HUES64 (cell line): ENCODE measurements at regions not wholly inside any gene's neighbourhood (a gene's known extent, or its start where the extent isn't known, plus 50 kb on each side); places are given as distances from the start of the nearest gene placed in this dataset.
"Not testable (repeated sequence)": the region's sequence is repeated elsewhere in the genome, so short reads cannot be mapped to it uniquely, and the experiment has no call there.

ENCODE experiments used
- H3K27ac ChIP-seq: 2 replicates; pipeline ENCODE4 v1.7.0; 2013; ENCODE audit warnings: low read depth, low read length, inconsistent platforms
- H3K27me3 ChIP-seq: 2 replicates; pipeline ENCODE4 v1.6.1; 2013; ENCODE audit warnings: mild to moderate bottlenecking, low read length; ENCODE audit not compliant: insufficient read depth
- H3K36me3 ChIP-seq: 2 replicates; pipeline ENCODE4 v1.6.1; 2013; ENCODE audit warnings: mild to moderate bottlenecking, low read length; ENCODE audit not compliant: insufficient read depth
- H3K4me1 ChIP-seq: 2 replicates; pipeline ENCODE4 v1.6.1; 2013; ENCODE audit warnings: mild to moderate bottlenecking, low read length, moderate library complexity; ENCODE audit not compliant: insufficient read depth
- H3K4me3 ChIP-seq: 2 replicates; pipeline ENCODE4 v1.5.1; 2013; ENCODE audit warnings: mild to moderate bottlenecking, low read length, moderate library complexity
- H3K9ac ChIP-seq: 2 replicates; pipeline ENCODE4 v1.6.1; 2013; ENCODE audit warnings: mild to moderate bottlenecking, low read depth, low read length
- H3K9me3 ChIP-seq: 2 replicates; pipeline ENCODE4 v1.6.1; 2013; ENCODE audit warnings: low read depth, low read length; ENCODE audit not compliant: insufficient read depth
- WGBS: fragments of 150-250, 120-280 bp; methylation state at CpG from one replicate; pipeline ENCODE4 v1.1.7; 2013; ENCODE audit warnings: missing lambda C conversion rate; 5-methylcytosine and 5-hydroxymethylcytosine counted together

GRCh38 chr12:90546511-90546910 is 408.5 kb downstream of the CCER1 start:
- H3K4me3 ChIP-seq, result no peak overlapping the region
- WGBS, result 89% methylated on average over 3 of the region's 3 CpGs
- H3K27ac ChIP-seq, result no peak overlapping the region
- H3K27me3 ChIP-seq, result no peaks in the 10 kb centered on the region
- peaks cover 4% of the 10 kb centered on the region; the same call in 1 of the 2 replicates for H3K4me1 ChIP-seq
- H3K9me3 ChIP-seq, result no peaks in the 10 kb centered on the region
- no peaks in the 10 kb centered on the region for H3K36me3 ChIP-seq
- no peak overlapping the region for H3K9ac ChIP-seq

GRCh38 chr12:90543841-90544240 is 411.1 kb downstream of the CCER1 start:
- no peak overlapping the region for H3K4me3 ChIP-seq
- H3K27me3 ChIP-seq, result no peaks in the 10 kb centered on the region
- H3K9ac ChIP-seq, result no peak overlapping the region
- H3K36me3 ChIP-seq, result no peaks in the 10 kb centered on the region
- H3K27ac ChIP-seq, result no peak overlapping the region
- H3K4me1 ChIP-seq, result peaks cover 4% of the 10 kb centered on the region; the same call in 1 of the 2 replicates
- no peaks in the 10 kb centered on the region for H3K9me3 ChIP-seq
- no CpG with 5 or more reads among the region's 4 CpGs for WGBS

GRCh38 chr12:90543374-90543773 is 411.6 kb downstream of the CCER1 start:
- H3K4me1 ChIP-seq, result peaks cover 4% of the 10 kb centered on the region; the same call in 1 of the 2 replicates
- no peak overlapping the region; the same call in 1 of the 2 replicates for H3K27ac ChIP-seq
- H3K27me3 ChIP-seq, result no peaks in the 10 kb centered on the region
- no peak overlapping the region for H3K9ac ChIP-seq
- no peaks in the 10 kb centered on the region for H3K36me3 ChIP-seq
- H3K4me3 ChIP-seq, result no peak overlapping the region
- WGBS, result no CpG with 5 or more reads among the region's 1 CpG
- no peaks in the 10 kb centered on the region for H3K9me3 ChIP-seq

DNA sequence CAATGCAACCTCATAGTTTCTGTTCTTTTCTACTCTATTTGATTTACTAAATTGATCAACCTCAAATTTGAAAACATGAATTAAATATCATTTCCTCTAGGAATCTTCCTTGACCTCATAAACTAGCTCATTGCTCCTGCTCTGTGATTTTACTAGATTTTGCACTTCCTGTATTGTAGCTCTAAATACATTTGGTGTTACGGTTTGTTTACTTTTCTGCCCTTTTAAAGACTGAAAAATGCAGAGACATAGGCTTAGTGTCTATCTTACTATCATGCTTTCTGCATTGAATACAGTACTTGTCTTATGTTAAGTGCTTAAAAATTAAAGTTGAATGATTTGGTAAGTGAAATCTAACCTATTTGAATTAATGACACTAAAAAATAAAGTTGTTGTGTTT is 412.1 kb downstream of the CCER1 start:
- not testable (repeated sequence) for H3K27me3 ChIP-seq, H3K4me1 ChIP-seq, H3K4me3 ChIP-seq, H3K9ac ChIP-seq, H3K27ac ChIP-seq, H3K9me3 ChIP-seq, H3K36me3 ChIP-seq
- WGBS, result no CpG with 5 or more reads among the region's 1 CpG

DNA sequence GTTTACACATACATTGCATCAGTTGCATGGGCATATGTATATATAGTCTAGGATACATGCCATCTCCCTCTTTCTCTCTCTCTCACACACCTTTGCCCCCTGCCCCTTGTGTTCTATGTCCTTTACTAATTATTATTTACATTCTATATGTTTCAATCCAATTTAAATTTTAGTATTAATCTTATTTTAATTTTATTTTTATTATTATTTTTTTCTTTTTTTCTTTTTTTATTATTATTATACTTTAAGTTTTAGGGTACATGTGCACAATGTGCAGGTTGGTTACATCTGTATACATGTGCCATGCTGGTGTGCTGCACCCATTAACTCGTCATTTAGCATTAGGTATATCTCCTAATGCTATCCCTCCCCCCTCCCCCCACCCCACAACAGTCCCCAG is 421.1 kb downstream of the CCER1 start:
- not testable (repeated sequence) for H3K4me3 ChIP-seq, H3K9me3 ChIP-seq, H3K36me3 ChIP-seq, H3K9ac ChIP-seq, H3K27ac ChIP-seq, H3K4me1 ChIP-seq, H3K27me3 ChIP-seq
- no CpG with 5 or more reads among the region's 1 CpG for WGBS

GRCh38 chr12:90520002-90520734 is 434.8 kb downstream of the CCER1 start:
- no peaks in the 10 kb centered on the region for H3K9me3 ChIP-seq
- no peak overlapping the region for H3K4me3 ChIP-seq
- H3K27ac ChIP-seq, result no peak overlapping the region
- H3K4me1 ChIP-seq, result no peaks in the 10 kb centered on the region
- no peak overlapping the region for H3K9ac ChIP-seq
- H3K36me3 ChIP-seq, result no peaks in the 10 kb centered on the region
- no peaks in the 10 kb centered on the region for H3K27me3 ChIP-seq
- WGBS, result 50% methylated on average over 2 of the region's 3 CpGs

DNA sequence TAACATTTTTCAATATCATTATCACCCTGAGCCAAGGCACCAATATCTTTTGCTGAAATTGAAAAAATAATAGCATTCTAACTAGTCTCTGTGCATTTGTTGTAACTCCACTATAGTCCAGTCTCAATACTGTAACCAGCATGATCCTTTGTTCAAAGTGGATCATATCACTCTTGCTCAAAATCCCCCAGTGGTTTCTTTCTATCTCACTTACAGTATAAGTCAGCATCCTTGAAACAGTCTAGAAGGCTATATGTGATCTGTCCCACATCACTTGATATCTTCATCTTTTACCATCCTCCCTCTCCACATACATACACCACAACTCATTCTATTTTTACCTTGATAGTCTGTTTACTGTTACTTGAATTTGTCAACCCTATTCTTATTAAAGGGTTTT is 435.7 kb downstream of the CCER1 start:
- Histone ChIP-seq H3K4me1 (peaks cover 4% of the 10 kb centered on the region; the same call in 1 of the 2 replicates), H3K9me3 (no peaks in the 10 kb centered on the region), H3K36me3 (no peaks in the 10 kb centered on the region), H3K27ac (no peak overlapping the region), H3K27me3 (no peaks in the 10 kb centered on the region), H3K4me3 (no peak overlapping the region), H3K9ac (no peak overlapping the region)

GRCh38 chr12:90515199-90516175 is 439.5 kb downstream of the CCER1 start:
- 91% methylated on average over 1 of the region's 2 CpGs for WGBS
- H3K27ac ChIP-seq, result no peak overlapping the region
- no peaks in the 10 kb centered on the region for H3K9me3 ChIP-seq
- no peak overlapping the region for H3K9ac ChIP-seq
- peaks cover 33% of the 10 kb centered on the region for H3K4me1 ChIP-seq
- H3K4me3 ChIP-seq, result no peak overlapping the region
- no peaks in the 10 kb centered on the region for H3K27me3 ChIP-seq
- no peaks in the 10 kb centered on the region for H3K36me3 ChIP-seq

GRCh38 chr12:90514325-90514724 is 440.7 kb downstream of the CCER1 start:
- Histone ChIP-seq H3K4me1 (peaks cover 33% of the 10 kb centered on the region), H3K9me3 (no peaks in the 10 kb centered on the region), H3K27me3 (no peaks in the 10 kb centered on the region), H3K9ac (no peak overlapping the region), H3K36me3 (no peaks in the 10 kb centered on the region), H3K4me3 (no peak overlapping the region), H3K27ac (no peak overlapping the region)
- 96% methylated on average over 2 of the region's 3 CpGs for WGBS

GRCh38 chr12:90512518-90512917 is 442.5 kb downstream of the CCER1 start:
- 71% methylated on average over 1 of the region's 1 CpG for WGBS
- H3K9me3 ChIP-seq, result no peaks in the 10 kb centered on the region
- peaks cover 33% of the 10 kb centered on the region for H3K4me1 ChIP-seq
- H3K27me3 ChIP-seq, result no peaks in the 10 kb centered on the region
- no peaks in the 10 kb centered on the region for H3K36me3 ChIP-seq
- H3K4me3 ChIP-seq, result no peak overlapping the region
- H3K27ac ChIP-seq, result peak overlapping the region; percentile 66; the same call in 1 of the 2 replicates
- H3K9ac ChIP-seq, result no peak overlapping the region

DNA sequence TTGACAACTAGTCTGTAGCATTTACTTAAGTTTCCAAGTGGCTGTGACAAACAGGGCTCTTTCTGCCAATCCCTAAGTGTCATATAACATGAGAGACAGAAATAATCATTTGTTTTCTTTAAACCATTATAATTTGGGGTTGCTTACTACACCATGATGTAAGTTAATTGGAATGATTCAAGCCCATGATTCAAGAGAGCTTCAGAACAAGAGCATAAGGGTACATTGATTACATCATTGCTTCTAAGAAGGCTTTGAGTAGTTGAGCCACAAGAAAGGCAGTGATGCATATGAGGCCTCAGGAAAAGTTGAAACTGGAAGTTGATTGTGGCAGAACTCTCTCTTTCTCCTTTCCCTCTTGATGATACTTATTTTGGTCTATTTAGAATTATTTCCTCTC is 444.0 kb downstream of the CCER1 start:
- peaks cover 33% of the 10 kb centered on the region for H3K4me1 ChIP-seq
- H3K9me3 ChIP-seq, result no peaks in the 10 kb centered on the region
- no peaks in the 10 kb centered on the region for H3K36me3 ChIP-seq
- no peaks in the 10 kb centered on the region for H3K27me3 ChIP-seq
- no peak overlapping the region for H3K9ac ChIP-seq
- no peak overlapping the region for H3K27ac ChIP-seq
- H3K4me3 ChIP-seq, result no peak overlapping the region
